HEK293 (cell line): ENCODE measurements at regions not wholly inside any gene's neighbourhood (a gene's known extent, or its start where the extent isn't known, plus 50 kb on each side); places are given as distances from the start of the nearest gene placed in this dataset.

ENCODE experiments used
- CTCF ChIA-PET: fragments of 350-600 bp; formaldehyde crosslinking; extraction: SDS; loops from one replicate; lab custom pipeline; 2021; ENCODE audit warnings: antibody characterized with exemption; lab: Yijun Ruan, JAX
- POLR2A ChIA-PET: fragments of 300-600 bp; formaldehyde crosslinking; extraction: SDS; loops from one replicate; lab custom pipeline; 2020; ENCODE audit warnings: antibody characterized with exemption, inconsistent platforms; lab: Yijun Ruan, JAX
- H3K27ac ChIP-seq: fragments of 200-500 bp; sonication (Bioruptor generic); 2 replicates; pipeline ENCODE4 v1.5.1; 2014; ENCODE audit warnings: low read depth, low read length, control low read depth, inconsistent platforms; ENCODE audit errors: extremely low read depth
- H3K36me3 ChIP-seq, 2 experiments: fragments of 200-500 bp in 1 of 2; sonication (Bioruptor generic) in 1 of 2; 1 replicate in 1 of 2; 2 replicates in 1 of 2; pipeline ENCODE4 v1.5.1; 2014 to 2017; ENCODE audit warnings: inconsistent platforms in 2 of 2, low read length in 2 of 2; ENCODE audit not compliant: control insufficient read depth in 2 of 2, insufficient read depth in 1 of 2
- H3K4me1 ChIP-seq: fragments of 200-500 bp; sonication (Bioruptor generic); 2 replicates; pipeline ENCODE4 v1.5.1; 2014; ENCODE audit warnings: mild to moderate bottlenecking, low read length, inconsistent platforms; ENCODE audit not compliant: control insufficient read depth, insufficient read depth
- H3K4me3 ChIP-seq: 2 replicates; pipeline ENCODE4 v1.5.1; 2011; ENCODE audit warnings: low read depth, mild to moderate bottlenecking, control low read depth, low read length, moderate library complexity
- H3K9me3 ChIP-seq: fragments of 200-500 bp; sonication (Bioruptor generic); 2 replicates; pipeline ENCODE4 v1.5.1; 2014; ENCODE audit warnings: low read depth, low read length, inconsistent platforms; ENCODE audit not compliant: control insufficient read depth, insufficient read depth
- EGR2 ChIP-seq: fragments of 450-650 bp; formaldehyde crosslinking; IDR thresholded peaks from 2 replicates; pipeline ENCODE4 v1.5.1; 2016; ENCODE audit warnings: low read depth, missing biosample characterization, missing genetic modification characterization
- KLF10 ChIP-seq: fragments of 450-650 bp; IDR thresholded peaks from 2 replicates; pipeline ENCODE4 v1.5.1; 2018; ENCODE audit warnings: missing biosample characterization, mild to moderate bottlenecking, missing genetic modification characterization
- MEIS1 ChIP-seq: sonication (generic); formaldehyde crosslinking; IDR thresholded peaks from 2 replicates; pipeline ENCODE4 v1.8.1; 2022; ENCODE audit warnings: missing genetic modification reagents, mild to moderate bottlenecking, borderline replicate concordance
- REPIN1 ChIP-seq: fragments of 450-650 bp; formaldehyde crosslinking; IDR thresholded peaks from 2 replicates; pipeline ENCODE4 v1.5.1; 2017; ENCODE audit warnings: missing biosample characterization, missing genetic modification characterization, low read depth
- SALL2 ChIP-seq: fragments of 450-650 bp; formaldehyde crosslinking; IDR thresholded peaks from 2 replicates; pipeline ENCODE4 v1.5.0; 2017; ENCODE audit warnings: missing biosample characterization, mild to moderate bottlenecking, missing genetic modification characterization, borderline replicate concordance
- SCRT2 ChIP-seq: fragments of 450-650 bp; formaldehyde crosslinking; IDR thresholded peaks from 2 replicates; pipeline ENCODE4 v1.5.1; 2016; ENCODE audit warnings: missing biosample characterization, missing genetic modification characterization
- YY2 ChIP-seq: fragments of 450-650 bp; formaldehyde crosslinking; IDR thresholded peaks from 2 replicates; pipeline ENCODE4 v1.5.1; 2016; ENCODE audit warnings: missing biosample characterization, missing genetic modification characterization
- ZBTB17 ChIP-seq: fragments of 450-650 bp; formaldehyde crosslinking; IDR thresholded peaks from 2 replicates; pipeline ENCODE4 v1.5.1; 2016; ENCODE audit warnings: missing biosample characterization, missing genetic modification characterization
- ZFP69B ChIP-seq: fragments of 450-650 bp; formaldehyde crosslinking; IDR thresholded peaks from 2 replicates; pipeline ENCODE4 v1.5.1; 2016; ENCODE audit warnings: missing biosample characterization, missing genetic modification characterization
- ZNF114 ChIP-seq: fragments of 450-650 bp; formaldehyde crosslinking; IDR thresholded peaks from 2 replicates; pipeline ENCODE4 v1.5.0; 2017; ENCODE audit warnings: missing biosample characterization, missing genetic modification characterization
- ZNF133 ChIP-seq: fragments of 450-650 bp; formaldehyde crosslinking; IDR thresholded peaks from 2 replicates; pipeline ENCODE4 v1.5.1; 2016; ENCODE audit warnings: missing biosample characterization, missing genetic modification characterization
- ZNF16 ChIP-seq: fragments of 450-650 bp; formaldehyde crosslinking; IDR thresholded peaks from 2 replicates; pipeline ENCODE4 v1.5.1; 2016; ENCODE audit warnings: low read depth, missing biosample characterization, missing genetic modification characterization
- ZNF184 ChIP-seq: fragments of 450-650 bp; IDR thresholded peaks from 2 replicates; pipeline ENCODE4 v1.5.1; 2018; ENCODE audit warnings: missing biosample characterization, mild to moderate bottlenecking, missing genetic modification characterization
- ZNF211 ChIP-seq: fragments of 450-650 bp; formaldehyde crosslinking; IDR thresholded peaks from 2 replicates; pipeline ENCODE4 v1.5.1; 2016; ENCODE audit warnings: low read depth, missing biosample characterization, missing genetic modification characterization
- ZNF350 ChIP-seq: fragments of 450-650 bp; formaldehyde crosslinking; IDR thresholded peaks from 2 replicates; pipeline ENCODE4 v1.5.0; 2017; ENCODE audit warnings: missing biosample characterization, mild to moderate bottlenecking, missing genetic modification characterization
- ZNF366 ChIP-seq: fragments of 450-650 bp; formaldehyde crosslinking; conservative IDR thresholded peaks from 2 replicates; pipeline ENCODE4 v1.5.1; 2016; ENCODE audit warnings: missing biosample characterization, missing genetic modification characterization
- ZNF473 ChIP-seq: fragments of 450-650 bp; formaldehyde crosslinking; IDR thresholded peaks from 2 replicates; pipeline ENCODE4 v1.5.1; 2017; ENCODE audit warnings: missing biosample characterization, missing genetic modification characterization
- ZNF529 ChIP-seq: fragments of 450-650 bp; formaldehyde crosslinking; IDR thresholded peaks from 2 replicates; pipeline ENCODE4 v1.5.1; 2017; ENCODE audit warnings: missing genetic modification characterization, missing biosample characterization; ENCODE audit not compliant: insufficient replicate concordance
- ZNF530 ChIP-seq: fragments of 450-650 bp; formaldehyde crosslinking; IDR thresholded peaks from 2 replicates; pipeline ENCODE4 v1.5.1; 2016; ENCODE audit warnings: low read depth, missing biosample characterization, missing genetic modification characterization
- ZNF548 ChIP-seq: fragments of 450-650 bp; formaldehyde crosslinking; IDR thresholded peaks from 2 replicates; pipeline ENCODE4 v1.5.1; 2016; ENCODE audit warnings: missing biosample characterization, missing genetic modification characterization
- ZNF549 ChIP-seq: fragments of 450-650 bp; IDR thresholded peaks from 2 replicates; pipeline ENCODE4 v1.5.1; 2018; ENCODE audit warnings: missing biosample characterization, missing genetic modification characterization, mild to moderate bottlenecking, inconsistent platforms, moderate library complexity
- ZNF555 ChIP-seq: fragments of 450-650 bp; formaldehyde crosslinking; conservative IDR thresholded peaks from 2 replicates; pipeline ENCODE4 v1.5.1; 2017; ENCODE audit warnings: missing biosample characterization, mild to moderate bottlenecking, missing genetic modification characterization, inconsistent platforms
- ZNF571 ChIP-seq: fragments of 450-650 bp; formaldehyde crosslinking; IDR thresholded peaks from 2 replicates; pipeline ENCODE4 v1.5.0; 2017; ENCODE audit warnings: missing biosample characterization, missing genetic modification characterization
- ZNF585B ChIP-seq: fragments of 450-650 bp; formaldehyde crosslinking; IDR thresholded peaks from 2 replicates; pipeline ENCODE4 v1.5.1; 2016; ENCODE audit warnings: missing biosample characterization, missing genetic modification characterization
- ZNF596 ChIP-seq: fragments of 450-650 bp; IDR thresholded peaks from 2 replicates; pipeline ENCODE4 v1.5.0; 2018; ENCODE audit warnings: missing biosample characterization, mild to moderate bottlenecking, missing genetic modification characterization, moderate library complexity
- ZNF624 ChIP-seq: fragments of 450-650 bp; formaldehyde crosslinking; IDR thresholded peaks from 2 replicates; pipeline ENCODE4 v1.5.1; 2017; ENCODE audit warnings: missing biosample characterization, missing genetic modification characterization
- ZNF645 ChIP-seq: fragments of 450-650 bp; formaldehyde crosslinking; IDR thresholded peaks from 2 replicates; pipeline ENCODE4; 2016; ENCODE audit warnings: missing biosample characterization, missing genetic modification characterization
- ZNF658 ChIP-seq: fragments of 450-650 bp; formaldehyde crosslinking; IDR thresholded peaks from 2 replicates; pipeline ENCODE4; 2016; ENCODE audit warnings: missing biosample characterization, missing genetic modification characterization
- ZNF837 ChIP-seq: fragments of 450-650 bp; formaldehyde crosslinking; IDR thresholded peaks from 2 replicates; pipeline ENCODE4 v1.5.1; 2016; ENCODE audit warnings: missing biosample characterization, missing genetic modification characterization
- TF ChIP-seq, protein P1 (sequence below): fragments of 450-650 bp; formaldehyde crosslinking; IDR thresholded peaks from 2 replicates; pipeline ENCODE4 v1.5.1; 2016; ENCODE audit warnings: missing biosample characterization, missing genetic modification characterization
- TF ChIP-seq, protein P2 (sequence below): fragments of 450-650 bp; formaldehyde crosslinking; IDR thresholded peaks from 2 replicates; pipeline ENCODE4 v1.5.1; 2016; ENCODE audit warnings: missing biosample characterization, missing genetic modification characterization

GRCh38 chr6:141490982-141491381, 641.7 kb upstream of the GJE1 start:
- CTCF ChIA-PET = interaction anchor here (0.6 kb wide), 1 partner anchor 284 kb away, joined by 3 read pairs; no protein-coding TSS in a partner anchor
- Histone ChIP-seq H3K27ac (no peak overlapping the region), H3K9me3 (no peaks in the 10 kb centered on the region)
- no peak for TF ChIP-seq ZNF658 (tag by site-specific recombination)
- no peak for TF ChIP-seq ZNF529 (tag by site-specific recombination)
- no peak for TF ChIP-seq SCRT2 (tag by site-specific recombination)
- no peak for TF ChIP-seq ZNF473 (tag by site-specific recombination)
- no peak for TF ChIP-seq YY2 (tag by site-specific recombination)
- TF ChIP-seq ZNF571 (tag by site-specific recombination) = no peak
- TF ChIP-seq ZNF16 (tag by site-specific recombination) = no peak
- TF ChIP-seq, all 188 proteins: peak for 0
- Histone ChIP-seq H3K4me1 (no peaks in the 10 kb centered on the region), H3K36me3 (no peaks in the 10 kb centered on the region), H3K4me3 (no peak overlapping the region)
- POLR2A ChIA-PET = no interaction called here

DNA sequence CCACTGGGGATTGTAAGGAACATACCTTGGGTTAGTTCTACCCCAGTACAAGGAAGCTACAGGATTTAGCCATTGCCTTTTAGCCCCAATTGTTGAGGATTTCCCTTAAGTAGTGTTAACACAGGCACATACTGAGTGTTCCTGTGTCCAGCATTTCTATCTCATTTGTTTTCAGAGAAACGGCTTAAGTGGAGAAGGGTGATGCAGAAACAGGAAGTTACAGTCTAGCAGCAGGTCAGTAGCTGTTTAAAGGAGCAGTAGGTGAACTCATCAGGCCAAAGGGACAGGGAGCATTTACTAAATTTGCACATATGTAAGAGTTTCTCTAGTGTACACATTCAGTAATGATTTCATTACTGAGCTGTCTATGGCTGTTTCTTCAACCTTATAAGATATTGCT, 644.2 kb upstream of the GJE1 start:
- no peaks in the 10 kb centered on the region for H3K36me3 ChIP-seq
- no peaks in the 10 kb centered on the region for H3K4me1 ChIP-seq
- no peaks in the 10 kb centered on the region for H3K9me3 ChIP-seq
- ChIA-PET POLR2A (no interaction called here), CTCF (no interaction called here)
- H3K27ac ChIP-seq = no peak overlapping the region
- no peak overlapping the region for H3K4me3 ChIP-seq
- TF ChIP-seq YY2 (tag by site-specific recombination) (no peak), EGR2 (tag by site-specific recombination) (no peak), ZNF16 (tag by site-specific recombination) (no peak), ZNF211 (tag by site-specific recombination) (no peak), ZNF555 (no peak), ZNF837 (tag by site-specific recombination) (no peak), ZFP69B (no peak), ZNF548 (tag by site-specific recombination) (no peak), SALL2 (tag by site-specific recombination) (no peak), ZNF530 (tag by site-specific recombination) (no peak), ZNF366 (tag by site-specific recombination) (no peak), ZNF133 (tag by site-specific recombination) (no peak)
- TF ChIP-seq, protein P1, sequence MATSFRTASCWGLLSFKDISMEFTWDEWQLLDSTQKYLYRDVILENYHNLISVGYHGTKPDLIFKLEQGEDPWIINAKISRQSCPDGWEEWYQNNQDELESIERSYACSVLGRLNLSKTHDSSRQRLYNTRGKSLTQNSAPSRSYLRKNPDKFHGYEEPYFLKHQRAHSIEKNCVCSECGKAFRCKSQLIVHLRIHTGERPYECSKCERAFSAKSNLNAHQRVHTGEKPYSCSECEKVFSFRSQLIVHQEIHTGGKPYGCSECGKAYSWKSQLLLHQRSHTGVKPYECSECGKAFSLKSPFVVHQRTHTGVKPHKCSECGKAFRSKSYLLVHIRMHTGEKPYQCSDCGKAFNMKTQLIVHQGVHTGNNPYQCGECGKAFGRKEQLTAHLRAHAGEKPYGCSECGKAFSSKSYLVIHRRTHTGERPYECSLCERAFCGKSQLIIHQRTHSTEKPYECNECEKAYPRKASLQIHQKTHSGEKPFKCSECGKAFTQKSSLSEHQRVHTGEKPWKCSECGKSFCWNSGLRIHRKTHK (tag by site-specific recombination) = no peak

DNA sequence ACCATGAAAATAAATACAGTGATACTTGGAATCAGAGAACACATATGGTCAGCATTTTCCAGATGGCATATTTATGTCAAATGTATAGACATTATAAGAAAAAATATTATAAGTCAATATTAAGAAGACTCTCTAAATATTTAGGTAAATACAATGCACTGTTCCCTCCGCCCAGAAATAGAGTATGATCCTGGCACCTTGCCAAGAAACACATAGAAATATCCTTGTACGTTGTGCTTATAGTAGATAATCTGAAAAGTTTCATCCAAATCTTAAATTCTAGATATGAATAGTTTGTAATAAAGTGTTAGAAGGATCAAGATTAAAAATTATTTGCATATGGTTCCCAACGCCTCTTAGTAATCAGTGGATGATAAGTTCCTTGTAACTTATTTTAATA, 645.8 kb upstream of the GJE1 start:
- Histone ChIP-seq H3K27ac (no peak overlapping the region), H3K4me3 (no peak overlapping the region), H3K9me3 (no peaks in the 10 kb centered on the region; the same call in 1 of the 2 replicates), H3K36me3 (no peaks in the 10 kb centered on the region), H3K4me1 (no peaks in the 10 kb centered on the region)
- CTCF ChIA-PET = no interaction called here
- POLR2A ChIA-PET = no interaction called here
- TF ChIP-seq ZNF184 (tag by site-specific recombination) (0 out of 2 replicates have a peak, but pooled peaks have one; percentile 58), ZNF350 (tag by site-specific recombination) (peak; percentile 89), ZNF624 (tag by site-specific recombination) (no peak), ZNF114 (tag by site-specific recombination) (no peak), ZNF596 (no peak), ZNF585B (tag by site-specific recombination) (no peak), ZNF549 (tag by site-specific recombination) (peak; percentile 52; the same call in 1 of the 2 replicates), ZBTB17 (tag by site-specific recombination) (no peak), REPIN1 (tag by site-specific recombination) (no peak), KLF10 (peak; percentile 35; the same call in 1 of the 2 replicates), MEIS1 (CRISPR knock-in tag) (no peak), ZNF645 (no peak)
- TF ChIP-seq, protein P2, sequence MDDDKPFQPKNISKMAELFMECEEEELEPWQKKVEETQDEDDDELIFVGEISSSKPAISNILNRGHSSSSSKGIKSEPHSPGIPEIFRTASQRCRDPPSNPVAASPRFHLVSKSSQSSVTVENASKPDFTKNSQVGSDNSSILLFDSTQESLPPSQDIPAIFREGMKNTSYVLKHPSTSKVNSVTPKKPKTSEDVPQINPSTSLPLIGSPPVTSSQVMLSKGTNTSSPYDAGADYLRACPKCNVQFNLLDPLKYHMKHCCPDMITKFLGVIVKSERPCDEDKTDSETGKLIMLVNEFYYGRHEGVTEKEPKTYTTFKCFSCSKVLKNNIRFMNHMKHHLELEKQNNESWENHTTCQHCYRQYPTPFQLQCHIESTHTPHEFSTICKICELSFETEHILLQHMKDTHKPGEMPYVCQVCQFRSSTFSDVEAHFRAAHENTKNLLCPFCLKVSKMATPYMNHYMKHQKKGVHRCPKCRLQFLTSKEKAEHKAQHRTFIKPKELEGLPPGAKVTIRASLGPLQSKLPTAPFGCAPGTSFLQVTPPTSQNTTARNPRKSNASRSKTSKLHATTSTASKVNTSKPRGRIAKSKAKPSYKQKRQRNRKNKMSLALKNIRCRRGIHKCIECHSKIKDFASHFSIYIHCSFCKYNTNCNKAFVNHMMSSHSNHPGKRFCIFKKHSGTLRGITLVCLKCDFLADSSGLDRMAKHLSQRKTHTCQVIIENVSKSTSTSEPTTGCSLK (tag by site-specific recombination) = no peak
